SU-DHL-6 (cell line): ENCODE measurements at regions not wholly inside any gene's neighbourhood (a gene's known extent, or its start where the extent isn't known, plus 50 kb on each side); places are given as distances from the start of the nearest gene placed in this dataset.

Experiments used
- H2AFZ ChIP-seq: fragments of 200-600 bp; sonication (generic); 2 replicates; pipeline ENCODE4 v1.6.1; 2014; ENCODE audit warnings: low read depth, mild to moderate bottlenecking, moderate library complexity, mixed read lengths, antibody characterized with exemption, low read length; ENCODE audit not compliant: severe bottlenecking
- H3F3A ChIP-seq: fragments of 200-600 bp; shearing (Covaris generic); 2 replicates; pipeline ENCODE4 v1.6.0; 2016; ENCODE audit warnings: antibody characterized with exemption, mild to moderate bottlenecking; ENCODE audit not compliant: insufficient read depth
- H3K27ac ChIP-seq: fragments of 200-600 bp; sonication (generic); 2 replicates; pipeline ENCODE4 v1.5.1; 2016; ENCODE audit warnings: low read depth, mild to moderate bottlenecking, low read length, moderate library complexity, mixed read lengths
- H3K27me3 ChIP-seq: fragments of 200-600 bp; sonication (generic), shearing (Covaris generic); 2 replicates; pipeline ENCODE4 v1.6.0; 2014; ENCODE audit warnings: mild to moderate bottlenecking, low read length
- H3K36me3 ChIP-seq: fragments of 200-600 bp; sonication (generic); 2 replicates; pipeline ENCODE4 v1.6.1; 2014; ENCODE audit warnings: mild to moderate bottlenecking, low read length, mixed read lengths
- H3K4me2 ChIP-seq: fragments of 300-600, 200-600 bp; shearing (Covaris generic), sonication (generic); 2 replicates; pipeline ENCODE4 v1.6.0; 2014; ENCODE audit warnings: low read length, low read depth, mild to moderate bottlenecking; ENCODE audit not compliant: poor library complexity, severe bottlenecking
- H3K4me3 ChIP-seq: fragments of 200-600 bp; sonication (generic); 2 replicates; pipeline ENCODE4 v1.5.1; 2014; ENCODE audit warnings: antibody characterized with exemption, low read length, mild to moderate bottlenecking, mixed read lengths; ENCODE audit not compliant: insufficient read depth, poor library complexity, severe bottlenecking
- H3K79me2 ChIP-seq: fragments of 200-600 bp; sonication (generic); 2 replicates; pipeline ENCODE4 v1.6.1; 2014; ENCODE audit warnings: mild to moderate bottlenecking, low read length, moderate library complexity; ENCODE audit not compliant: insufficient read depth
- H3K9ac ChIP-seq: fragments of 200-600 bp; sonication (generic); 2 replicates; pipeline ENCODE4 v1.7.0; 2014; ENCODE audit warnings: mild to moderate bottlenecking, low read length
- H3K9me2 ChIP-seq: fragments of 200-600 bp; sonication (generic); replicated peaks from 2 replicates; pipeline ENCODE4 v1.6.1; 2014; ENCODE audit warnings: low read length; ENCODE audit not compliant: insufficient read depth
- H3K9me3 ChIP-seq: fragments of 200-600 bp; sonication (generic); 2 replicates; pipeline ENCODE4 v1.6.1; 2014; ENCODE audit warnings: low read length, mixed read lengths; ENCODE audit not compliant: insufficient read depth
- H4K20me1 ChIP-seq: fragments of 200-600 bp; sonication (generic); 2 replicates; pipeline ENCODE4 v1.6.1; 2014; ENCODE audit warnings: low read depth, mild to moderate bottlenecking, antibody characterized with exemption, low read length, moderate library complexity, mixed read lengths
- EZH2phosphoT487 ChIP-seq: fragments of 200-600 bp; sonication (generic), shearing (Covaris generic); conservative IDR thresholded peaks from 2 replicates; pipeline ENCODE4 v1.6.1; 2018; ENCODE audit warnings: mild to moderate bottlenecking, antibody characterized with exemption, low read length, moderate library complexity, mixed read lengths
- TF ChIP-seq, protein P1 (sequence below): fragments of 200-600 bp; sonication (generic); IDR thresholded peaks from one replicate; pipeline ENCODE4 v1.5.1; 2017; ENCODE audit warnings: antibody characterized with exemption, mild to moderate bottlenecking, low read length, moderate library complexity; ENCODE audit not compliant: insufficient read depth, poor library complexity, severe bottlenecking

DNA sequence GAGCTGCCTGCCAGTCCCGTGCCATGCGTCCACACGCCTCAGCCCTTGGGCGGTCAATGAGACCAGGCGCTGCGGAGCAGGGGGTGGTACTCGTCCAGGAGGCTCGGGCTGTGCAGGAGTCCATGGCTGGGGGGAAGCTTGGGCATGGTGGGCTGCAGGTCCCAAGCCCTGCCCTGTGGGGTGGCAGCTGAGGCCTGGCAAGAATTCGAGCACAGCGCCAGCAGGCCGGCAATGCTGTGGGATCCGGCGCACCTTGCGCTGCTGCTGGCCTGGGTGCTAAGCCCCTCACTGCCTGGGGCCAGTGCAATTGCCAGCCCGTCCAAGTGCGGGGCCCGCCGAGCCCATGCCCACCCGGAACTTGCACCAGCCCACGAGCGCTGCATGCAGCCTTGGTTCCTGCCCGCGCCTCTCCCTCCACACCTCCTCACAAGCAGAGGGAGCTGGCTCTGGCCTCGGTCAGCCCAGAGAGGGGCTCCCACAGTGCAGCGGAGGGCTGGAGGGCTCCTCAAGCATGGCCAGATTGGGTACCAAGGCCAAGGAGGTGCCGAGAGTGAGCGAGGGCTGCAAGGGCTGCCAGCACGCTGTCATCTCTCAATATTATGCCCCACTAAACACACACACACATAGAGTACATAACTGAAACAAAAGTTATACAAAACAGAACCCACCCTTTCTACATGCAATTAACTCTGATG, 307.7 kb downstream of the LMO4 start:
- no peak overlapping the region for H3K9ac ChIP-seq
- TF ChIP-seq, protein P1, sequence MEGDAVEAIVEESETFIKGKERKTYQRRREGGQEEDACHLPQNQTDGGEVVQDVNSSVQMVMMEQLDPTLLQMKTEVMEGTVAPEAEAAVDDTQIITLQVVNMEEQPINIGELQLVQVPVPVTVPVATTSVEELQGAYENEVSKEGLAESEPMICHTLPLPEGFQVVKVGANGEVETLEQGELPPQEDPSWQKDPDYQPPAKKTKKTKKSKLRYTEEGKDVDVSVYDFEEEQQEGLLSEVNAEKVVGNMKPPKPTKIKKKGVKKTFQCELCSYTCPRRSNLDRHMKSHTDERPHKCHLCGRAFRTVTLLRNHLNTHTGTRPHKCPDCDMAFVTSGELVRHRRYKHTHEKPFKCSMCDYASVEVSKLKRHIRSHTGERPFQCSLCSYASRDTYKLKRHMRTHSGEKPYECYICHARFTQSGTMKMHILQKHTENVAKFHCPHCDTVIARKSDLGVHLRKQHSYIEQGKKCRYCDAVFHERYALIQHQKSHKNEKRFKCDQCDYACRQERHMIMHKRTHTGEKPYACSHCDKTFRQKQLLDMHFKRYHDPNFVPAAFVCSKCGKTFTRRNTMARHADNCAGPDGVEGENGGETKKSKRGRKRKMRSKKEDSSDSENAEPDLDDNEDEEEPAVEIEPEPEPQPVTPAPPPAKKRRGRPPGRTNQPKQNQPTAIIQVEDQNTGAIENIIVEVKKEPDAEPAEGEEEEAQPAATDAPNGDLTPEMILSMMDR: no peak
- no peak for TF ChIP-seq EZH2phosphoT487
- no peak overlapping the region for H3K27ac ChIP-seq
- H3K27me3 ChIP-seq: no peaks in the 10 kb centered on the region
- no peak overlapping the region for H3K4me2 ChIP-seq
- no peaks in the 10 kb centered on the region for H4K20me1 ChIP-seq
- no peak overlapping the region for H3K4me3 ChIP-seq
- no peaks in the 10 kb centered on the region for H3K9me3 ChIP-seq
- H3K36me3 ChIP-seq: no peaks in the 10 kb centered on the region
- no peaks in the 10 kb centered on the region for H3K9me2 ChIP-seq
- H3K79me2 ChIP-seq: no peaks in the 10 kb centered on the region
- H2AFZ ChIP-seq: no peak overlapping the region
- no peaks in the 10 kb centered on the region for H3F3A ChIP-seq

DNA sequence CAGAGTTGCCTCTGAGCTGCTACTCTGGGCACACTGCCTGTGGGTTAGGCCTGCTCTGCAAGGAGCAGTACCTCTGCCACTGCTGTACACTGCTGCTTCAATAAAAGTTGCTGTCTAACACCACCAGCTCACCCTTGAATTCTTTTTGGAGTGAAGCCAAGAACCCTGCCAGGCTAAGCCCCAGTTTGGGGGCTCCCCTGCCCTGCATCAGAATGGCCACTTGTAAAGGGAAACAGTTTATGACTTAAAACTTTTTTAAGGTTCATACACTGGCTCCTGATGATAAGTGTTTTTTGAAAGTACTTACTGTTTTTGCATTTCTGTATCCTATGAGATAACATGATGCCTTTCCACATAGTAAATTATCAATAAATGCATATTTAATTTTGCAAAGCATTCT, 310.0 kb downstream of the LMO4 start:
- no peak overlapping the region for H3K4me2 ChIP-seq
- H3K27ac ChIP-seq: no peak overlapping the region
- no peaks in the 10 kb centered on the region for H3K27me3 ChIP-seq
- H3K4me3 ChIP-seq: no peak overlapping the region
- no peaks in the 10 kb centered on the region for H3K79me2 ChIP-seq
- no peaks in the 10 kb centered on the region for H3K9me2 ChIP-seq
- no peak for TF ChIP-seq EZH2phosphoT487
- TF ChIP-seq, protein P1: no peak
- H3K36me3 ChIP-seq: no peaks in the 10 kb centered on the region
- H2AFZ ChIP-seq: no peak overlapping the region
- no peaks in the 10 kb centered on the region for H3F3A ChIP-seq
- no peaks in the 10 kb centered on the region for H3K9me3 ChIP-seq
- H3K9ac ChIP-seq: no peak overlapping the region
- H4K20me1 ChIP-seq: no peaks in the 10 kb centered on the region

DNA sequence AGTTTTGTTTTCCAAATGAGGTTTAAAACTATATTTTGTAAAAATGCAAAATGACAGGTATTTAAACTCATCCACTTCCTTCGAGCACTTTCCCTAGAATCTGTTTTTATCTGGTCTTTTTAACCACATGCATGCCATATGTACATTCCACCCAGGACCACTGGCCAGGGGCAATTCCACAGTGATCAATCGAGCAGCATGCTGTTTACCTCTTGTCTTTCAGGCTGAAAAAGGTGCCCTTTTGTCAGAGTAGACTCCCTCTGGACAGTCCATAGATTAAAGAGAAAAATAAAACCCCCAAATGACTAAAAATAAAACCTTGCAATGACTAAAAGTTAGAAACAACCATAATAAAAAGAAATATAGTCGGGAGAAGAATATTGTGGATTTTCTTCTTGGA, 313.3 kb downstream of the LMO4 start:
- Histone ChIP-seq H2AFZ (peak overlapping the region; percentile 49), H3K79me2 (no peaks in the 10 kb centered on the region), H3K27me3 (no peaks in the 10 kb centered on the region), H3K9me2 (no peaks in the 10 kb centered on the region), H4K20me1 (no peaks in the 10 kb centered on the region), H3F3A (no peaks in the 10 kb centered on the region), H3K9ac (no peak overlapping the region), H3K4me2 (no peak overlapping the region), H3K36me3 (no peaks in the 10 kb centered on the region), H3K27ac (no peak overlapping the region), H3K4me3 (no peak overlapping the region), H3K9me3 (no peaks in the 10 kb centered on the region)
- TF ChIP-seq, protein P1: no peak
- TF ChIP-seq EZH2phosphoT487: no peak
